ENCODE measurements at regions not wholly inside any gene's neighbourhood (a gene's known extent, or its start where the extent isn't known, plus 50 kb on each side); places are given as distances from the start of the nearest gene placed in this dataset.
"Not testable (repeated sequence)": the region's sequence is repeated elsewhere in the genome, so short reads cannot be mapped to it uniquely, and the experiment has no call there.

GRCh38 chr9:102507044-102507687 lies 488.0 kb upstream of the CYLC2 start:
- H3K27me3 Mint-ChIP-seq (ENCODE audit: low read depth), result no peaks in the 10 kb centered on the region
- no peaks in the 10 kb centered on the region for H3K9me3 Mint-ChIP-seq
- TF ChIP-seq CTCF (IDR thresholded peaks at IDR 0.05; ENCODE audit: unreplicated experiment), result no peak

GRCh38 chr9:102506406-102506805 lies 488.7 kb upstream of the CYLC2 start:
- H3K4me3 Mint-ChIP-seq, result no peak overlapping the region
- no peak for TF ChIP-seq CTCF (IDR thresholded peaks at IDR 0.05; ENCODE audit: unreplicated experiment)
- H3K36me3 Mint-ChIP-seq, result no peaks in the 10 kb centered on the region
- H3K4me1 Mint-ChIP-seq, result no peaks in the 10 kb centered on the region
- DNase-seq (ENCODE audit: low spot score in 2 of 2, unreplicated experiment in 2 of 2), result no peak
- no peak overlapping the region for H3K27ac Mint-ChIP-seq
- no peaks in the 10 kb centered on the region for H3K9me3 Mint-ChIP-seq
- H3K27me3 Mint-ChIP-seq (ENCODE audit: low read depth), result no peaks in the 10 kb centered on the region

More at GRCh38 chr9:102507044-102507687, 488.0 kb upstream of the CYLC2 start:
- no peaks in the 10 kb centered on the region for H3K4me1 Mint-ChIP-seq
- no peak overlapping the region for H3K27ac Mint-ChIP-seq
- no peak for DNase-seq (ENCODE audit: low spot score in 2 of 2, unreplicated experiment in 2 of 2)
- no peaks in the 10 kb centered on the region for H3K36me3 Mint-ChIP-seq
- H3K4me3 Mint-ChIP-seq, result no peak overlapping the region

- peaks cover 8% of the 10 kb centered on the region for H3K9me3 Mint-ChIP-seq
- no peaks in the 10 kb centered on the region for H3K36me3 Mint-ChIP-seq
- H3K4me3 Mint-ChIP-seq, result no peak overlapping the region
- no peaks in the 10 kb centered on the region for H3K4me1 Mint-ChIP-seq
- peaks cover 1% of the 10 kb centered on the region for H3K27me3 Mint-ChIP-seq (ENCODE audit: low read depth)
- DNase-seq (ENCODE audit: low spot score in 2 of 2, unreplicated experiment in 2 of 2), result no peak
- no peak overlapping the region for H3K27ac Mint-ChIP-seq
- TF ChIP-seq CTCF (IDR thresholded peaks at IDR 0.05; ENCODE audit: unreplicated experiment), result no peak
Observed at GRCh38 chr9:102499468-102499867, 495.7 kb upstream of the CYLC2 start.

GRCh38 chr9:102497709-102498108 lies 497.4 kb upstream of the CYLC2 start:
- H3K4me1 Mint-ChIP-seq, result no peaks in the 10 kb centered on the region
- no peak for DNase-seq (ENCODE audit: low spot score in 2 of 2, unreplicated experiment in 2 of 2)
- H3K27ac Mint-ChIP-seq, result no peak overlapping the region
- peaks cover 1% of the 10 kb centered on the region for H3K27me3 Mint-ChIP-seq (ENCODE audit: low read depth)
- no peak for TF ChIP-seq CTCF (IDR thresholded peaks at IDR 0.05; ENCODE audit: unreplicated experiment)
- no peak overlapping the region for H3K4me3 Mint-ChIP-seq
- no peaks in the 10 kb centered on the region for H3K36me3 Mint-ChIP-seq
- H3K9me3 Mint-ChIP-seq, result peaks cover 13% of the 10 kb centered on the region

- not testable (repeated sequence) for H3K27me3 Mint-ChIP-seq (ENCODE audit: low read depth); DNase-seq (ENCODE audit: low spot score in 2 of 2, unreplicated experiment in 2 of 2); H3K4me1 Mint-ChIP-seq; H3K27ac Mint-ChIP-seq; H3K9me3 Mint-ChIP-seq; H3K4me3 Mint-ChIP-seq; H3K36me3 Mint-ChIP-seq
Observed at GRCh38 chr9:102486976-102487375, 508.2 kb upstream of the CYLC2 start.

- no peak overlapping the region for H3K27ac Mint-ChIP-seq
- H3K27me3 Mint-ChIP-seq (ENCODE audit: low read depth), result no peaks in the 10 kb centered on the region
- no peak for TF ChIP-seq CTCF (IDR thresholded peaks at IDR 0.05; ENCODE audit: unreplicated experiment)
- no peak overlapping the region for H3K4me3 Mint-ChIP-seq
- H3K9me3 Mint-ChIP-seq, result no peaks in the 10 kb centered on the region
- no peak for DNase-seq (ENCODE audit: low spot score in 2 of 2, unreplicated experiment in 2 of 2)
- H3K4me1 Mint-ChIP-seq, result no peaks in the 10 kb centered on the region
- H3K36me3 Mint-ChIP-seq, result no peaks in the 10 kb centered on the region
Observed at GRCh38 chr9:102483651-102484050, 511.5 kb upstream of the CYLC2 start.
